Keratinocyte (primary cell): ENCODE measurements at regions not wholly inside any gene's neighbourhood (a gene's known extent, or its start where the extent isn't known, plus 50 kb on each side); places are given as distances from the start of the nearest gene placed in this dataset.

Experiments used
- DNase-seq: peaks from one replicate; pipeline ENCODE4 v3.0.0-alpha.2; 2011; ENCODE audit warnings: low read depth, missing footprints, low spot score
- FAIRE-seq: peaks from 2 replicates; lab custom pipeline; 2011; peaks lifted over from hg19 to GRCh38; lab: Jason Lieb, UNC
- H2AFZ ChIP-seq: 2 replicates; pipeline ENCODE4 v1.6.0; 2012; ENCODE audit warnings: low read length, control low read depth, inconsistent platforms; ENCODE audit not compliant: control insufficient read depth
- H3K27ac ChIP-seq: 2 replicates; pipeline ENCODE4 v1.5.1; 2011; ENCODE audit warnings: low read length; ENCODE audit not compliant: control insufficient read depth, insufficient read depth
- H3K27me3 ChIP-seq: 3 replicates; pipeline ENCODE4 v1.6.0; 2011; ENCODE audit warnings: low read length; ENCODE audit not compliant: control insufficient read depth, insufficient read depth; ENCODE audit errors: extremely low read depth
- H3K36me3 ChIP-seq, 2 experiments: 2 replicates in 1 of 2; 3 replicates in 1 of 2; pipeline ENCODE4 v1.5.1; 2011; ENCODE audit warnings: low read length in 2 of 2, mild to moderate bottlenecking in 1 of 2; ENCODE audit not compliant: control insufficient read depth in 2 of 2, insufficient read depth in 2 of 2; ENCODE audit errors: extremely low read depth in 1 of 2
- H3K4me1 ChIP-seq: 3 replicates; pipeline ENCODE4 v1.5.1; 2011; ENCODE audit warnings: low read length; ENCODE audit not compliant: control insufficient read depth, insufficient read depth; ENCODE audit errors: extremely low read depth
- H3K4me2 ChIP-seq: 3 replicates; pipeline ENCODE4 v1.6.0; 2011; ENCODE audit warnings: low read depth, low read length; ENCODE audit not compliant: control insufficient read depth, insufficient read depth; ENCODE audit errors: extremely low read depth
- H3K4me3 ChIP-seq, 3 experiments: fragments of 200-600 bp in 1 of 3; sonication (generic) in 1 of 3; 2 replicates in 2 of 3; 3 replicates in 1 of 3; pipeline ENCODE4 v1.5.1; 2011 to 2016; ENCODE audit warnings: low read length in 3 of 3, mild to moderate bottlenecking in 3 of 3, control low read depth in 2 of 3, inconsistent platforms in 1 of 3, low read depth in 1 of 3, mixed read lengths in 1 of 3, mixed run types in 1 of 3, moderate library complexity in 1 of 3; ENCODE audit not compliant: control insufficient read depth in 2 of 3, insufficient read depth in 2 of 3; ENCODE audit errors: extremely low read depth in 1 of 3
- H3K79me2 ChIP-seq: 2 replicates; pipeline ENCODE4 v1.6.0; 2012; ENCODE audit warnings: low read length; ENCODE audit not compliant: control insufficient read depth, insufficient read depth
- H3K9ac ChIP-seq: 3 replicates; pipeline ENCODE4 v1.6.0; 2011; ENCODE audit warnings: low read length; ENCODE audit not compliant: control insufficient read depth, insufficient read depth; ENCODE audit errors: extremely low read depth
- H3K9me1 ChIP-seq: 3 replicates; pipeline ENCODE4 v1.6.0; 2011; ENCODE audit warnings: low read length; ENCODE audit not compliant: control insufficient read depth, insufficient read depth; ENCODE audit errors: extremely low read depth
- H3K9me3 ChIP-seq: 2 replicates; pipeline ENCODE4 v1.5.1; 2012; ENCODE audit warnings: low read depth, low read length; ENCODE audit not compliant: control insufficient read depth
- H4K20me1 ChIP-seq: 3 replicates; pipeline ENCODE4 v1.6.0; 2011; ENCODE audit warnings: low read length; ENCODE audit not compliant: control insufficient read depth, insufficient read depth; ENCODE audit errors: extremely low read depth
- EZH2 ChIP-seq: IDR thresholded peaks from one replicate; pipeline ENCODE4 v1.6.1; 2012; ENCODE audit warnings: inconsistent platforms, mild to moderate bottlenecking, low read length, moderate library complexity
- dilution Hi-C: fragments of 300-500 bp; cut with MboI; formaldehyde crosslinking; loops from one replicate; pipeline ENCODE4 v1.7.0; 2020; ENCODE audit warnings: low sequenced_read_pairs; ENCODE audit not compliant: extremely low pct_ligation_motif_present
- TF ChIP-seq, protein P1 (sequence below), 3 experiments: IDR thresholded peaks in 1 of 3; conservative IDR thresholded peaks in 1 of 3; optimal IDR thresholded peaks in 1 of 3; 2 replicates in 2 of 3; 3 replicates in 1 of 3; pipeline versions ENCODE3 to v1.5.1; 2011; ENCODE audit warnings: low read length in 3 of 3, mild to moderate bottlenecking in 3 of 3, moderate library complexity in 2 of 3, control low read depth in 1 of 3, inconsistent platforms in 1 of 3; ENCODE audit not compliant: insufficient read depth in 2 of 3; ENCODE audit errors: extremely low read depth in 1 of 3

DNA sequence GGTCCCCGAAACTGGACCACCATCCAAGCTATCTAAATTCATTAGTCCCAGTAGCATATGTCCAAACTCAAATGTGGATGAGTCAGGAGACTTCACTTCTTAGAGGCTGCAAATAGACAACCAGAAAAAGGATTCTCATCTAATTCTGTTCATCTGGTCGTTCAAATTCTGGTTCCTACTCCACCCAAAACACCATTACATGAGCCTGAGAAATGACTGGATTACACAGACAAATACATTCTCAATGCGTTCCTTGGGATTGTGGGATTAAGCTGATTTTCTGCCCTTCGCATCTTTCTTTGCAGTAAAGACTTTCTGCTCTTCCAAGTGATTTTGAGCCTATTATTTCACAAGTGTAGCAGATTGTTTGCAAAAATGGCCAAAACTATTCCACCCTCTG, 472.3 kb upstream of the PROK2 start:
- H3K27me3 ChIP-seq = peaks cover 48% of the 10 kb centered on the region
- no peak overlapping the region for H3K27ac ChIP-seq
- H2AFZ ChIP-seq = no peak overlapping the region
- H3K9me1 ChIP-seq = no peaks in the 10 kb centered on the region
- no peak overlapping the region for H3K4me3 ChIP-seq
- FAIRE-seq (no peak), DNase-seq (no peak)
- dilution Hi-C loops = no loop called here
- TF ChIP-seq EZH2 = no peak
- TF ChIP-seq, protein P1, sequence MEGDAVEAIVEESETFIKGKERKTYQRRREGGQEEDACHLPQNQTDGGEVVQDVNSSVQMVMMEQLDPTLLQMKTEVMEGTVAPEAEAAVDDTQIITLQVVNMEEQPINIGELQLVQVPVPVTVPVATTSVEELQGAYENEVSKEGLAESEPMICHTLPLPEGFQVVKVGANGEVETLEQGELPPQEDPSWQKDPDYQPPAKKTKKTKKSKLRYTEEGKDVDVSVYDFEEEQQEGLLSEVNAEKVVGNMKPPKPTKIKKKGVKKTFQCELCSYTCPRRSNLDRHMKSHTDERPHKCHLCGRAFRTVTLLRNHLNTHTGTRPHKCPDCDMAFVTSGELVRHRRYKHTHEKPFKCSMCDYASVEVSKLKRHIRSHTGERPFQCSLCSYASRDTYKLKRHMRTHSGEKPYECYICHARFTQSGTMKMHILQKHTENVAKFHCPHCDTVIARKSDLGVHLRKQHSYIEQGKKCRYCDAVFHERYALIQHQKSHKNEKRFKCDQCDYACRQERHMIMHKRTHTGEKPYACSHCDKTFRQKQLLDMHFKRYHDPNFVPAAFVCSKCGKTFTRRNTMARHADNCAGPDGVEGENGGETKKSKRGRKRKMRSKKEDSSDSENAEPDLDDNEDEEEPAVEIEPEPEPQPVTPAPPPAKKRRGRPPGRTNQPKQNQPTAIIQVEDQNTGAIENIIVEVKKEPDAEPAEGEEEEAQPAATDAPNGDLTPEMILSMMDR (optimal IDR thresholded peaks at IDR 0.05 in 1 of 3, IDR thresholded peaks at IDR 0.05 in 1 of 3, conservative IDR thresholded peaks at IDR 0.05 in 1 of 3; ENCODE audit: extremely low read depth in 1 of 3, insufficient read depth in 2 of 3, low read length in 3 of 3) = no peak
- no peaks in the 10 kb centered on the region for H3K79me2 ChIP-seq
- no peak overlapping the region for H3K9ac ChIP-seq
- no peak overlapping the region for H3K4me2 ChIP-seq
- no peaks in the 10 kb centered on the region for H3K9me3 ChIP-seq
- no peaks in the 10 kb centered on the region for H4K20me1 ChIP-seq
- H3K36me3 ChIP-seq = no peaks in the 10 kb centered on the region
- no peaks in the 10 kb centered on the region for H3K4me1 ChIP-seq

DNA sequence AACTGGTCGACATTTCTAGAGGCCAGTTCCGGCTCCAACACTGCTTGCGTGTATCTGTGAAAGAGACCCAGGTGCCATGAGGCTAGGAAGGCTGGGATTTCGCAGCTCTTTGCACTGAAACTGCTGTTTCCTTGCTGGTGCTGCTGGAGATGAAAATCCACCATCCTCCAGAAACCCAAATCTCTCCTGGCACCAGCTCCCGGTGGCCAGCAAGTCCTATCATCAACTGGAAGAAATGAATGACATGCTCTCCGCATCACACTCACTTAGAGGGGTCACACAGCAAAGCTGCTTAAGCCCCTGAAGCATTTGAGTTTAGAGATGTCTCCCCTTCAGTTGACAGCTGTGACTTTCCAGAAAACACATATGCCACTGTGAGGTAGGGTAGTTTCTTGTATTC, 471.8 kb upstream of the PROK2 start:
- H3K9me1 ChIP-seq = no peaks in the 10 kb centered on the region
- dilution Hi-C loops = no loop called here
- no peaks in the 10 kb centered on the region for H3K79me2 ChIP-seq
- DNase-seq (no peak), FAIRE-seq (no peak)
- no peaks in the 10 kb centered on the region for H3K4me1 ChIP-seq
- no peak for TF ChIP-seq EZH2
- TF ChIP-seq, protein P1 (optimal IDR thresholded peaks at IDR 0.05 in 1 of 3, IDR thresholded peaks at IDR 0.05 in 1 of 3, conservative IDR thresholded peaks at IDR 0.05 in 1 of 3; ENCODE audit: extremely low read depth in 1 of 3, insufficient read depth in 2 of 3, low read length in 3 of 3) = no peak
- no peaks in the 10 kb centered on the region for H3K9me3 ChIP-seq
- H3K4me3 ChIP-seq = no peak overlapping the region
- no peak overlapping the region for H3K4me2 ChIP-seq
- H2AFZ ChIP-seq = no peak overlapping the region
- H3K27ac ChIP-seq = no peak overlapping the region
- H3K9ac ChIP-seq = no peak overlapping the region
- H3K27me3 ChIP-seq = peaks cover 49% of the 10 kb centered on the region
- no peaks in the 10 kb centered on the region for H4K20me1 ChIP-seq
- no peaks in the 10 kb centered on the region for H3K36me3 ChIP-seq
